ENCODE measurements at regions not wholly inside any gene's neighbourhood (a gene's known extent, or its start where the extent isn't known, plus 50 kb on each side); places are given as distances from the start of the nearest gene placed in this dataset.

DNA sequence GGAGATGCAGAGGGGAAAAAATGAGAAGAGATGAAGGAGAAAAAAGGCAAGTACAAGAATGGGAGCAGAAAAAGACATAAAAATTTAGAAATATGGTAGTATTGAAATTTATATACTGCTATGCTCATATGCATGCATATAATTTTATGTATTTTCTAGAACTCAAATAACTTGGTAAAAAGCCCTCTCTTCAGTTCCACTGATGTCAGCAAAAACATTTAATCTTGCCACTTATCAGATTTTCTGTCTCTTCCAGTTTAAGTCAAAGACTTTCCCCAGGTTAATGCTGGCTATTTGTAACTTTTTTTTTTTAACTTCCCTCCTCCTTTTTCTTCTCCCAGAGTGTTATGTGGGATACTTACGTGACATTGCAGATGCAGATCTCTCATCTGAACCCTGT is 617.5 kb upstream of the CPEB2 start:
- TF ChIP-seq, protein P1, sequence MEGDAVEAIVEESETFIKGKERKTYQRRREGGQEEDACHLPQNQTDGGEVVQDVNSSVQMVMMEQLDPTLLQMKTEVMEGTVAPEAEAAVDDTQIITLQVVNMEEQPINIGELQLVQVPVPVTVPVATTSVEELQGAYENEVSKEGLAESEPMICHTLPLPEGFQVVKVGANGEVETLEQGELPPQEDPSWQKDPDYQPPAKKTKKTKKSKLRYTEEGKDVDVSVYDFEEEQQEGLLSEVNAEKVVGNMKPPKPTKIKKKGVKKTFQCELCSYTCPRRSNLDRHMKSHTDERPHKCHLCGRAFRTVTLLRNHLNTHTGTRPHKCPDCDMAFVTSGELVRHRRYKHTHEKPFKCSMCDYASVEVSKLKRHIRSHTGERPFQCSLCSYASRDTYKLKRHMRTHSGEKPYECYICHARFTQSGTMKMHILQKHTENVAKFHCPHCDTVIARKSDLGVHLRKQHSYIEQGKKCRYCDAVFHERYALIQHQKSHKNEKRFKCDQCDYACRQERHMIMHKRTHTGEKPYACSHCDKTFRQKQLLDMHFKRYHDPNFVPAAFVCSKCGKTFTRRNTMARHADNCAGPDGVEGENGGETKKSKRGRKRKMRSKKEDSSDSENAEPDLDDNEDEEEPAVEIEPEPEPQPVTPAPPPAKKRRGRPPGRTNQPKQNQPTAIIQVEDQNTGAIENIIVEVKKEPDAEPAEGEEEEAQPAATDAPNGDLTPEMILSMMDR (IDR thresholded peaks at IDR 0.05): no peak
- TF ChIP-seq POLR2AphosphoS5 (IDR thresholded peaks at IDR 0.05): no peak
- TF ChIP-seq POLR2A (IDR thresholded peaks at IDR 0.05): no peak
